Kidney capillary endothelial cell (primary cell): ENCODE measurements at regions not wholly inside any gene's neighbourhood (a gene's known extent, or its start where the extent isn't known, plus 50 kb on each side); places are given as distances from the start of the nearest gene placed in this dataset.

ENCODE experiments used
- DNase-seq: peaks from one replicate; pipeline ENCODE4 v3.0.0-alpha.2; 2018; ENCODE audit warnings: low spot score

GRCh38 chr22:26847046-26847445 is 189.7 kb downstream of the MIAT start:
- DNase-seq: no peak

DNA sequence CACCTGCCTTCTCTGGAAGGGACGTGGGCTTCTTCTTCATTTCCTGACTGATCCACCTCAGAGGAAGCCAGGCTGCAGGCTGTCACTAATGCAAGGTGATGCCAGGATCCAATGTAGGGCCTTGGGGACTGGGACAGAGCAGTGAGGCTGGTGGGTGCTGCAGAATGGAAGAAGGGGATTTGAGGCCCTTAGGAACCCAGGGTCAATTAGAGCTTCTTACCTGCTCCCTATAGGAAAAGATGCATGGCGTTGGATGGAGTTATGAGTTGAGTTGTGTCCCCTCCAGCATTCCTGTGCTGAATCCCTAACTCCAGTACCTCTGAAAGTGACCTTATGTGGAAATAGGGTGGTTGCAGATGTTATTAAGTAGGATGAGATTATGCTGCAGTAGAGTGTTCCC is 190.4 kb downstream of the MIAT start:
- no peak for DNase-seq

- no peak for DNase-seq
Measured at GRCh38 chr22:26848244-26848920, 191.0 kb downstream of the MIAT start.

DNA sequence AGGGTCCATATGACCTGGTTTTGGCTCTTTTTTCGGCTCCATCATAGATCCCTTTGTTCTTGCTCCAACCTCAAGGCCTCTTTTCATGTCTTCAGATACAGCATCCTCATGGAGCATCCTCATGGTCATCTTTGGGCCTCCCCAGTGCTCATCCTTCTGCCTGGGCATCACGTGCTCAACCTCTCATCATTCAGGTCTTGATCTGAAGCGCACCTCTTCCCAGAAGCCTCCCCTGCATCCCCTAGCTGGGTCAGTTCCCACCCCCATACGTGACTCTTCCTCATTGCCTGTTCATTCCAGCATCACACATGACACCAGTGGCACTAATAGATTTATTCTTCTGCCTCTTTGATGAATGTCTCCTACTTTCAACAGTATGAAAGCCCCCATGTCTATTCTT is 192.2 kb downstream of the MIAT start:
- no peak for DNase-seq

DNA sequence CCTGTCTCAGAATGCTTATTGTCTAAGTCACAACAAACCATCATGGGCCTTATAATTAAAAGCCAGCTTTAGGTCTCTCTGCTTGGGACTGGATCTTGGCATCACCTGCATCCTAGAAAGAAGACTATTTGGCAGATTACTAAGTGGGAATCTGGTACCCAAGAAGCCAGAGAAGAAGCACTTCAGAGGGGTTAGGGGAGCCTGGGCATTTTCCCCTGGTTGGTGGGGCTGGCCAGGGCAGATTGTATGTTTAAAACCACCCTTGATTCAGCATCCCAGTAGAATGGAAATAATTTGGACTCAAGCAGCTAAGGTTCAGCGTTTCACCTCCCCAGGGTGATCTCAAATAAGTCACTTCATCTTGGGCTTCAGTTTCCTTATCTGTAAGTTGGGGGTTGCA is 193.7 kb downstream of the MIAT start:
- no peak for DNase-seq

DNA sequence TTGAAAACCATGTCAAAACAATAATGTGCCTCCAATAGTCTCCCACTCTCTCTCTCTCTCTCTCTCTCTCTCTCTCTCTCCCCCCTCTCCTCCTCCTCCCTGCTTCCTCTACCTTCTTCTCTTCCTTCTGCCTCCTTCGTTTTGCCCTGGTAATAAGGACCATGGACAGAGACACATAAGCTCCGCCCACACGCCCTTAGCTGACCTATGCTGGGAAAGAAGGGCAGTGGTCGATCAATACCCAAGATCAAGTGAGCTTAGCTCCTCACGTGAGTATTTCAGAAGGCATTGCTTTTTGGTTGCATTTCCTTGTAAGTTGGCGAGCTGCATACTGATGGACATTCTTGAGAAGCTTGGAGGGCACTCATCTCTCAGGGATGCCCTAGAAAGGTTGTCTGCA is 194.8 kb downstream of the MIAT start:
- DNase-seq: no peak

GRCh38 chr22:26853071-26853470 is 195.7 kb downstream of the MIAT start:
- no peak for DNase-seq

GRCh38 chr22:26853495-26853894 is 196.1 kb downstream of the MIAT start:
- DNase-seq: no peak

DNA sequence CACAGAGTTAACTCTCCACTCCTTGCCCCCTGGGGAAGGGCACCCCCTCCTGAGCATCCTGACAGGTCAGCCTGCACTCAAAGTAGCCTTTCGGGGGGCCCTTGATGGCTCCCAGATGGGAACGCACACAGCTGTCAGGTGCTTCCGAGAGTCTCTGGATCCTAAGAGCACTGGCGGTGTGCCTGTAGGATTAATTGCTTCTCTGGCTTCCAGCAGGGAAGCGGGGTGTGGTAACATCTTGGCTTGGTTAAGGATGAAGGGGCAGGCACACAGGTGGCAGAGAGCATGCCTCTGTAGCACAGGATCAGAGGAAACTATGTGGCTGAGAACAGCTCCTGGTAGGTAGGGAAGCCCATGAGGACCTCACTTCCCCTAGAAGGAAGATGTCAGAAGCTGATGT is 199.8 kb downstream of the MIAT start:
- no peak for DNase-seq

GRCh38 chr22:26860301-26860700 is 202.9 kb downstream of the MIAT start:
- DNase-seq: no peak

GRCh38 chr22:26865021-26865420 is 207.6 kb downstream of the MIAT start:
- DNase-seq: no peak

DNA sequence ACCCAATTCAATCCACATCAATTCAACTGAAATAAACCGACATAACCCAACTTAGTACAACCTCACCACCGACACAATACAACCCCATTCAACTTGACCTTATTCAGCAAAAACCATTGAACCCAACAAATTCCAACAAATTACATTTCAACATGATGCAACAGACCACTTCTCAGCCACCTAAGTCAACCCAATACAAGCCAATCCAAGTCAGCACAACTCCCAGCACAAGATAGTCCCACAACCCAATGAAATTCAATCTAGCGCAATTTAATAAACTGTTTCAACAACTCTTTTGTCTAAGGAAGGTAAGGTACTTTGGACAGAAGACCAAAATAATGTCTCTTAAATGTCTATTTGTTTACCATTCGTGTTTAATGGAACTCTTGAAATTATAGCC is 226.0 kb downstream of the MIAT start:
- no peak for DNase-seq

DNA sequence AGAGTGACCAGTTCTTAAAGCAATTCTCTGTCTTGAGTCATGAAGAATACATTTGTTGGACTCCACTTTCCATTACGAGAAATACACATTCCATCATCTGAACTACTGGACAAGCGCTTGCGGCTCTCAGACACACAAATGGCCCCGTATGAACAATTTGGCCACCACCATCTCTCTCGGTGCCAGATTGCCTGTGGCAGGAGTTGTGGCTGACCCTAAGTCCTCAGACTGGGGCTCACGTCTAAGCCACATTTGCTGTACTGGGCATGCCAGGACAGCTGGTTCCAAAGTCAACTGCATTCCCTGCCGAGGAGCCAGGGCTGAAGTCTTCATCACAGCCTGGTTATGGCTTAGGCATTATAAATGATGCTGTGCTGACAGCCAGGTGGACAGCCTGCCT is 227.5 kb downstream of the MIAT start:
- DNase-seq: no peak

DNA sequence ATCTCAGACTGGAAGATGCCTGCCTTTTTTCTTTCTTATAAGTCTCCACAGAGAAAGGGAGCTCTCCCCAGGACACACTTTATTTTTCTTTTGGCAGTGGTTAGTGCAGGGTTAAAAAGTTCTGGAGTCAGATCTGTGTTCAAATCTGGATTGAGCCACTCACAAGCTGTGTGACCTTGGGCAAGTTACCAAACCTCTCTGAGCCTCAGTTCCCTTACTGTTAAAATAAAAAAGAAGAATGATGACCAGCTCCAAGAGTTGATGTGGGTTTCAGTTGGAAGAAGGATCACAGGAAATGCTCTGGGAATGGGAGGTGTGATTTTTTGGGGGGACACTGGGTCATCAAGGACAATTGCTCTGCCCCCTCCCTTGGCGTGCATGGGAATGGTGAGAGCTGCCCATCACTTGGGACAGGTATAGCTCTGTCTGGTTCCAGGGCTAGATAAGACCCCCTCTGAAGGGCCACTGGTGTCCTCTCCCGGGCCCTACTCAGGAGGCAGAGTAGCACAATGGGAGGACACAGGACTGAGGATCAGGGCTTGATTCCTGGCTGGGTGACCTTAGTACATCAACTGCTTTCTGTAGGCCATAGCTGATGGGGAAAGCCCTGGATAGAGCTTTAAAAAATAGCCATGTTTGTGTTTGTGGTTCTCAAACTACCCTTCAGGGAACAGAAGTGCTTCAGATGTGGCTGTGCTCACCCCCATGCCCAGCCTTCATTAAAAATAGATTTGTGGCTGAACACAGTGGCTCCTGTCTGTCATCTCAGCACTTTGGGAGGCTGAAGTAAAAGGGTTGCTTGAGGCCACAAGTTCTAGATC is 228.3 kb downstream of the MIAT start:
- DNase-seq: no peak

- peak; percentile 61 for DNase-seq
Measured at GRCh38 chr22:26887456-26887855, 230.1 kb downstream of the MIAT start.

- no peak for DNase-seq
Measured at GRCh38 chr22:26887916-26888315, 230.5 kb downstream of the MIAT start.

GRCh38 chr22:26888887-26889286 is 231.5 kb downstream of the MIAT start:
- no peak for DNase-seq

- DNase-seq: no peak
Measured at GRCh38 chr22:26889802-26890201, 232.4 kb downstream of the MIAT start.

- DNase-seq: no peak
Measured at GRCh38 chr22:26890870-26891269, 233.5 kb downstream of the MIAT start.

- no peak for DNase-seq
Measured at GRCh38 chr22:26891429-26891828, 234.0 kb downstream of the MIAT start.

GRCh38 chr22:26892166-26893041 is 235.0 kb downstream of the MIAT start:
- DNase-seq: no peak

DNA sequence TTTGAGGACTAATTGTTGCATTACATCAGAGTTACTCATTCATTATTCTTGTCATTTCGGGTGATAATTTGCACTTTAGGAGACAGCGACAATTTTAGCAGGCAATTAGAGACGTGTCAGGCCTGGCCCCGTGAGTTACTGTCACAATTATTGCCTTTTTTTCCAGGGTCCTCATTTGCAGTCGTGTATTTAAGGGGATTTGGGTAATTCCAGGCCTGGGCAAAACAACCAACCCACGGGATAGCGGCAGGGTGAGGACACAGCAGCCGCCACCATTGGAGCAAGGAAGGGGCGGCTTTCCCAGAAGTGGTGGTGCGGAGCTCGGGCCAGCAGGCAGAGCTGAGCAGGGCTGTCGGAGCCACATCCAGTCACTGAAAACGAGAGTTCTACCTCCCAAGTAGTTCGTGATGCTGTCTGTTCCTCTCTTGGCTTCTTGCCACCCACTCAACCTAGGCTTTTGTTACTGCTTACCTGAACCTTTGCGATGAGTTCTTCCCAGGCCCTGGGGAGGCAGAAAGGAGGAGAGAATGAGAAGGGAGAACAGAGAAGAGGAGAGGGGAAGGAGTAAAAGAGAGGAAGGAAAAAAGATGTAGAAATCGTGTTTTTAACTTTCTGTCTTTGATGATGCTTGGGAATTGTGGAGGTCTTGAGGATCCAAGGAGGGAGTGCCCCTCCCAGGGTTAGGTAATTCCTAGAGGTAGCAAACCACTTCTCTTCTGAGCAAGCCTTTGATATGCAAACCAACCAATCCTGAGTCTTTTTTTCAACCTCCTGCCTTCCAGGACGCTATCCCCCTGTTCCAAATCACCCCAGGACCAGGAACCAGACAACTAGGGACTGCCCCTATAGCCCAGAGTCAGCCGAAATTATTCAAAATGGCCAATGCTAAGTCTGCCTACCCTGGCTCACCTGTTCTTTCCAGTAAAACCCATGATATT is 236.1 kb downstream of the MIAT start:
- no peak for DNase-seq
